GM12878 (cell line): ENCODE measurements at regions not wholly inside any gene's neighbourhood (a gene's known extent, or its start where the extent isn't known, plus 50 kb on each side); places are given as distances from the start of the nearest gene placed in this dataset.

Experiments
- ATAC-seq: fragments of 200-7000 bp; cut with Tn5 transposase; 3 replicates; pipeline ENCODE4 v1.9.1; 2020; ENCODE audit warnings: mild to moderate bottlenecking, moderate library complexity
- BruUV-seq: library from RNA; stranded (reverse); fragments of 400-500 nt; replicated peaks from 2 replicates; lab custom pipeline; 2021; lab: Mats Ljungman, UMichigan
- CTCF ChIA-PET: fragments of 300-600 bp; sonication (Branson Sonifier 250); formaldehyde crosslinking; extraction: SDS; loops from one replicate; lab custom pipeline; 2021; ENCODE audit warnings: inconsistent platforms; lab: Yijun Ruan, JAX
- POLR2A ChIA-PET: fragments of 350-600 bp; formaldehyde crosslinking; extraction: SDS; loops from one replicate; lab custom pipeline; 2021; ENCODE audit warnings: inconsistent platforms; lab: Charles Lee
- RAD21 ChIA-PET: fragments of 300-600 bp; sonication (Branson Sonifier 250); formaldehyde crosslinking; loops from one replicate; lab custom pipeline; 2023; ENCODE audit warnings: antibody characterized with exemption; ENCODE audit not compliant: unreplicated experiment; lab: Charles Lee
- SMC1A ChIA-PET: fragments of 300-600 bp; sonication (Branson Sonifier 250); formaldehyde crosslinking; loops from one replicate; lab custom pipeline; 2023; ENCODE audit not compliant: unreplicated experiment, uncharacterized antibody; lab: Charles Lee
- DNase-seq: peaks from one replicate; pipeline ENCODE4 v3.0.0-alpha.2; 2011; ENCODE audit warnings: low read depth, low spot score
- FAIRE-seq: peaks from 3 replicates; lab custom pipeline; 2011; peaks lifted over from hg19 to GRCh38; lab: Jason Lieb, UNC
- H2AFZ ChIP-seq: 2 replicates; pipeline ENCODE4 v1.6.0; 2011; ENCODE audit warnings: low read depth, low read length, control low read depth; ENCODE audit not compliant: control insufficient read depth
- H3K27ac ChIP-seq: 2 replicates; pipeline ENCODE4 v1.5.1; 2011; ENCODE audit warnings: control low read depth; ENCODE audit not compliant: control insufficient read depth, insufficient read depth
- H3K27me3 ChIP-seq, 2 experiments: replicated peaks in 1 of 2; 2 replicates each; pipeline versions ENCODE4 v1.6.0 to v1.6.1; 2011; ENCODE audit warnings: low read length in 1 of 2; ENCODE audit not compliant: control insufficient read depth in 2 of 2, insufficient read depth in 2 of 2
- H3K36me3 ChIP-seq, 2 experiments: 2 replicates each; pipeline ENCODE4 v1.5.1; 2011; ENCODE audit warnings: low read length in 1 of 2; ENCODE audit not compliant: control insufficient read depth in 2 of 2, insufficient read depth in 2 of 2
- H3K4me1 ChIP-seq: 2 replicates; pipeline ENCODE4 v1.6.1; 2011; ENCODE audit warnings: mild to moderate bottlenecking, low read length, moderate library complexity, mixed read lengths; ENCODE audit not compliant: control insufficient read depth, insufficient read depth
- H3K4me2 ChIP-seq: 2 replicates; pipeline ENCODE4 v1.6.0; 2011; ENCODE audit warnings: control low read depth; ENCODE audit not compliant: control insufficient read depth, insufficient read depth
- H3K4me3 ChIP-seq: fragments of 200-600 bp; sonication (generic); 2 replicates; pipeline ENCODE4 v1.5.1; 2016
- H3K79me2 ChIP-seq: 2 replicates; pipeline ENCODE4 v1.6.0; 2011; ENCODE audit warnings: low read length; ENCODE audit not compliant: control insufficient read depth, insufficient read depth
- H3K9ac ChIP-seq: 2 replicates; pipeline ENCODE4 v1.8.0; 2011; ENCODE audit warnings: low read length, control low read depth, mixed read lengths; ENCODE audit not compliant: control insufficient read depth, insufficient read depth
- H3K9me3 ChIP-seq: replicated peaks from 3 replicates; pipeline ENCODE4 v1.5.1; 2011; ENCODE audit warnings: mild to moderate bottlenecking, low read length; ENCODE audit not compliant: control insufficient read depth, insufficient read depth
- H4K20me1 ChIP-seq: 2 replicates; pipeline ENCODE4 v1.6.0; 2011; ENCODE audit not compliant: control insufficient read depth, insufficient read depth
- BCL3 ChIP-seq: IDR thresholded peaks from 2 replicates; pipeline ENCODE4 v1.6.1; 2011; ENCODE audit warnings: borderline replicate concordance, low read depth, mild to moderate bottlenecking, moderate library complexity, low read length; ENCODE audit not compliant: insufficient read depth, poor library complexity, severe bottlenecking
- CTCF ChIP-seq, 3 experiments: IDR thresholded peaks in 2 of 3; conservative IDR thresholded peaks in 1 of 3; 2 replicates each; pipeline ENCODE4 v1.5.1; 2011; ENCODE audit warnings: low read depth in 3 of 3, low read length in 3 of 3, mild to moderate bottlenecking in 3 of 3, control low read depth in 2 of 3, moderate library complexity in 2 of 3, inconsistent platforms in 1 of 3, mixed read lengths in 1 of 3; ENCODE audit not compliant: control insufficient read depth in 2 of 3, insufficient read depth in 1 of 3; ENCODE audit errors: extremely low read depth in 1 of 3
- RAD21 ChIP-seq: IDR thresholded peaks from 2 replicates; pipeline ENCODE4 v1.6.1; 2011; ENCODE audit warnings: mild to moderate bottlenecking, low read depth, low read length, moderate library complexity; ENCODE audit not compliant: insufficient read depth
- SMC3 ChIP-seq: IDR thresholded peaks from 2 replicates; pipeline ENCODE4 v1.6.1; 2011; ENCODE audit warnings: low read length, improper control_type of control experiment, borderline replicate concordance
- YY1 ChIP-seq: IDR thresholded peaks from 2 replicates; pipeline ENCODE4 v1.6.1; 2011; ENCODE audit warnings: low read depth, mild to moderate bottlenecking, low read length
- in situ Hi-C: fragments of 300-500 bp; cut with MboI; formaldehyde crosslinking; loops from 9 replicates; pipeline ENCODE4 v1.14.3; 2018; ENCODE audit warnings: mixed read lengths
- intact Hi-C: fragments of 100-400 bp; cut with micrococcal nuclease; formaldehyde crosslinking; loops from one replicate; pipeline ENCODE4 v1.14.2; 2022; ENCODE audit not compliant: unreplicated experiment

- Histone ChIP-seq H3K27ac (no peak overlapping the region), H3K9ac (no peak overlapping the region), H2AFZ (no peak overlapping the region), H3K4me1 (no peaks in the 10 kb centered on the region), H3K9me3 (no peaks in the 10 kb centered on the region), H3K27me3 (no peaks in the 10 kb centered on the region), H3K4me3 (no peak overlapping the region), H3K36me3 (no peaks in the 10 kb centered on the region), H4K20me1 (no peaks in the 10 kb centered on the region), H3K4me2 (no peak overlapping the region), H3K79me2 (no peaks in the 10 kb centered on the region)
- in situ Hi-C loops, result no loop called here
- ATAC-seq (peak; percentile 61), DNase-seq (no peak), FAIRE-seq (peak; percentile 35)
- TF ChIP-seq YY1 (no peak), BCL3 (no peak), RAD21 (peak; percentile 68), CTCF (IDR thresholded peaks at IDR 0.05 in 2 of 3, conservative IDR thresholded peaks at IDR 0.05 in 1 of 3; ENCODE audit: control insufficient read depth in 2 of 3, extremely low read depth in 1 of 3, insufficient read depth in 1 of 3, low read depth in 3 of 3, low read length in 3 of 3) (peak in 2 of 3 experiments; percentile 13 to 34; a peak in 2 of 6 replicates), SMC3 (peak; percentile 41; the same call in 1 of the 2 replicates)
- RAD21 ChIA-PET, result interaction anchor here (0.9 to 2.0 kb wide), 12 partner anchors 61 to 1504 kb away, joined by 3 to 14 read pairs (median 4); no protein-coding TSS in a partner anchor
- intact Hi-C loops, result loop anchor here (1.0 to 10.0 kb wide), 4 partner anchors 202 to 729 kb away; no protein-coding TSS in a partner anchor
- POLR2A ChIA-PET, result no interaction called here
- CTCF ChIA-PET, result interaction anchor here (0.6 to 2.8 kb wide), 13 partner anchors 21 to 1504 kb away, joined by 3 to 18 read pairs (median 4); no protein-coding TSS in a partner anchor
- SMC1A ChIA-PET, result interaction anchor here (0.9 to 4.7 kb wide), 10 partner anchors 10 to 570 kb away, joined by 3 to 24 read pairs (median 4); no protein-coding TSS in a partner anchor
- no TSS peak for BruUV-seq
Measured at GRCh38 chr4:156475322-156475721, 496.3 kb downstream of the PDGFC start.
